Endothelial cell of umbilical vein (primary cell): ENCODE measurements at regions not wholly inside any gene's neighbourhood (a gene's known extent, or its start where the extent isn't known, plus 50 kb on each side); places are given as distances from the start of the nearest gene placed in this dataset.

ENCODE experiments used
- CTCF ChIP-seq, 2 donors: IDR thresholded peaks; 1 replicate in 1 of 2; 2 replicates in 1 of 2; pipeline ENCODE4 v1.5.1; 2011; ENCODE audit warnings: low read length in 2 of 2, mild to moderate bottlenecking in 2 of 2, moderate library complexity in 2 of 2, control low read depth in 1 of 2, inconsistent platforms in 1 of 2, low read depth in 1 of 2; ENCODE audit not compliant: insufficient read depth in 1 of 2; ENCODE audit errors: extremely low read depth in 1 of 2
- EZH2 ChIP-seq: IDR thresholded peaks from 2 replicates; pipeline ENCODE4 v1.6.1; 2012; ENCODE audit warnings: borderline replicate concordance, low read depth, mild to moderate bottlenecking, moderate library complexity, low read length, inconsistent platforms; ENCODE audit not compliant: severe bottlenecking
- FOS ChIP-seq: IDR thresholded peaks from 2 replicates; pipeline ENCODE4 v1.6.1; 2011; ENCODE audit warnings: mild to moderate bottlenecking, low read length, moderate library complexity, borderline replicate concordance; ENCODE audit not compliant: insufficient read depth
- JUN ChIP-seq: IDR thresholded peaks from 2 replicates; pipeline ENCODE4 v1.6.1; 2011; ENCODE audit warnings: borderline replicate concordance, low read depth; ENCODE audit not compliant: insufficient read length, insufficient read depth
- MAX ChIP-seq: IDR thresholded peaks from 2 replicates; pipeline ENCODE4 v1.6.1; 2011; ENCODE audit not compliant: insufficient read depth, insufficient read length
- POLR2A ChIP-seq: IDR thresholded peaks from 2 replicates; pipeline ENCODE4 v1.6.1; 2012; ENCODE audit warnings: low read depth, mild to moderate bottlenecking, control low read depth, low read length
- POLR2AphosphoS5 ChIP-seq: IDR thresholded peaks from 2 replicates; pipeline ENCODE4 v1.6.1; 2012; ENCODE audit warnings: low read depth, mild to moderate bottlenecking, control low read depth, low read length, moderate library complexity; ENCODE audit not compliant: insufficient read depth

- TF ChIP-seq CTCF (IDR thresholded peaks at IDR 0.05; ENCODE audit: extremely low read depth in 1 of 2, insufficient read depth in 1 of 2, low read depth in 1 of 2, low read length in 2 of 2) (no peak), POLR2AphosphoS5 (no peak), POLR2A (no peak), FOS (no peak), MAX (no peak), JUN (no peak), EZH2 (no peak)
These were observed 326.9 kb upstream of the UBE2E3 start for GRCh38 chr2:180653481-180653880.
